ENCODE measurements at regions not wholly inside any gene's neighbourhood (a gene's known extent, or its start where the extent isn't known, plus 50 kb on each side); places are given as distances from the start of the nearest gene placed in this dataset.

DNA sequence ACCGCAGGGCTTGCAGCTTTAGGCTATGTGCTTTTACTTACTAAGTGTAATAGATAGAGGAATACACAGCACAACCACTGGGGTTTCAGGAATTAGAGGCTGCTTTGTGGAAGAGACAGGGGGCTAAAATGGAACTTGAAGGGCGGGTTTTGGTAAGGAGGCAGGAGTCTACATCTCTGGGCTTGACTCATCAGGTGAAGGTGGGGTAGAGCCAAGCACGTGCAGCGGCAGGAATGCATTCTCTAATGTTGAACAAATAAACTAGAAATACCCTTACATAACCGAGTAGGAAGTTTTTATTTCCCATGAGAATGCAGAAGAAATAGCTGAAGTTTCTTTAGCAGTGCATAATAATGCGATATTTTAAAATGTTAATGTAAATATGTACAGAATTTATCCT lies 673.8 kb upstream of the SALL3 start:
- no peak for DNase-seq

DNA sequence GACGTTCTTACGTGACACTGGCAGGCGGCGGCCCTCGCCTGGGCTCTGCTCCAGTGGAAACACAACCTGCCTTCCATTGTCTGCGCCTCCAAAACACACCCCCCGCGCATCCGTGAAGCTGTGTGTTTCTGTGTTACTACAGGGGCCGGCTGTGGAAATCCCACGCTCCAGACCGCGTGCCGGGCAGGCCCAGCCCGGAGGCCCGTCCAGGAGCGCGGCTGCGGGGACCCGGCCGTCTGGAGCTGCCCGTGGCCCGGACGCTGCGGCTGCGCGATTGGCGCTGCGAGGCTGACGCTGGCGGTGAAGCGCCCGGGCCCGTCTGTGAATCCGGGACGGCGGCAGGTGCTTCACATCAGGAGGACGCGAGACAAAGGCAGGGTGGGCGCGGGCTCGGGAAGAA lies 670.3 kb upstream of the SALL3 start:
- DNase-seq = no peak

DNA sequence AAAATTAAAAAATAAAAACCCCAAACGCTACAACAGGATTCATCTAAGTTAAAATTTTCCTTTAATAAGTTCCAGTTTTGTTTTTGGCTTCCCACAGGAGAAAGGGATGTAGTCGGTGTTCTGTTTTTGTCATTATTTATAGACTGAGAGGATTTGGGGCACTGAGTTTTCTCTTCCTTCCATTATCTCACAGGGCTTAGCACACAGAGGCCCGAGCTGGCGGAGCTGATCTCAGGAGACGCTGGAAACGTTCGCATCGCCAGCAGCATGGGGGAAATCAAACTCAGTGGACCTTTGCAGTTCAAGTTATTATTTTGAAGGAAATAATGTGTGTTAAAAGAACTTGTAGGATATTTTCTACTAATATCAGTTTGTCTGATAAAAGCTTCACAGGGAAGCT lies 669.7 kb upstream of the SALL3 start:
- DNase-seq = no peak

DNA sequence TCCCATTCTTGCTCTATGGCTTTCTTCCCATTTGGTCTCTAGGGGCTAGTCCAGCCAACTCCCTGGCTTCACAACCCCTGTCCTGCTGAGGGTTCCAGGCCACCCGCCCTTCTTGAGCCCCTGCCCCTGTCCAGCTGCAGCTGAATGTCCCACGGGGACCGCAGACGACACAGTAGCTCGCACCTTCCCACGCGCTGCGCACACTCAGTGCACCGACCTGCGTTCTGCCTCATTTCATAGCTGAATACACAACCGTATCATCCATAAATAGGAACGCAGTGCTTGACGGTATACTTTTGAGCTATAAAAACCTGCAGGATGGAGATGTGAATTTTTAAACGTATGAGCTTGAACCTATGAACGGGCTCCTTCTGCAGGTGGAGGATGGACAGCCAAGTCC lies 660.4 kb upstream of the SALL3 start:
- no peak for DNase-seq

DNA sequence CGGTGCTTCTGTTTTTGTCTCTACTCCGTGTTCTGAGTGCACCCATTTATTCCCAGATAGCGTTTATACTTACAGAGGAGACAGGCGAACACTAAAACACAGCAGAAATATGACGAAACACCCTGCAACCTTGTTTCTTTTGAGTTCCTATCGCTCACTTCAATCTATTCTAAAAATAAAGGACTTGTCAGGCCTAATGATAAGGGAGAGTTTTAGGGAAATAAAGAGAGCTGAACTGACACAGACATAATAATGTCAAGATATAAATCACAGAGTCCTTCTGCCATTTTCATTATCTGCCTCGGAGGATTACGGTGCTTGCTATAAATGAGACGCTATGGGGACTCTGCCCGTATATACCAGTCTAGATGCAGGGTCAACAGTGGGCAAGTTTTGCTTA lies 659.7 kb upstream of the SALL3 start:
- DNase-seq = no peak

DNA sequence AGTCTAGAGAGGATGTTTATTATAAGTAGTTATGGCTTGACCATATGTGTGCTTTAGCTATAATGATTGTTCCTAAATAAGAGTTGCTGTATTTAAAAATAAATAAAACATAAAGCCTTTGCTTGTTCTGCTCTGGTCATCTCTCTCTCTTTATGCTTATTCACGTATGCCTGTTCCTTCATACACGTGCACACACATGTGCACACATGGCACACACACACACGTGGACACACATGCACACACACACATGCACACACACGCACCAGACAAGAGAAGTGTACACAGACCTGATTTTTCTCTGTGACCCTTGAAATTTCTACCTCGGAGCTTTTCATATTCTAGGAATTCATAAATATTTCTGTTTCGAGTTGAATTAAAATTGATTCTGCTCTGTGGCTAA lies 658.2 kb upstream of the SALL3 start:
- no peak for DNase-seq

DNA sequence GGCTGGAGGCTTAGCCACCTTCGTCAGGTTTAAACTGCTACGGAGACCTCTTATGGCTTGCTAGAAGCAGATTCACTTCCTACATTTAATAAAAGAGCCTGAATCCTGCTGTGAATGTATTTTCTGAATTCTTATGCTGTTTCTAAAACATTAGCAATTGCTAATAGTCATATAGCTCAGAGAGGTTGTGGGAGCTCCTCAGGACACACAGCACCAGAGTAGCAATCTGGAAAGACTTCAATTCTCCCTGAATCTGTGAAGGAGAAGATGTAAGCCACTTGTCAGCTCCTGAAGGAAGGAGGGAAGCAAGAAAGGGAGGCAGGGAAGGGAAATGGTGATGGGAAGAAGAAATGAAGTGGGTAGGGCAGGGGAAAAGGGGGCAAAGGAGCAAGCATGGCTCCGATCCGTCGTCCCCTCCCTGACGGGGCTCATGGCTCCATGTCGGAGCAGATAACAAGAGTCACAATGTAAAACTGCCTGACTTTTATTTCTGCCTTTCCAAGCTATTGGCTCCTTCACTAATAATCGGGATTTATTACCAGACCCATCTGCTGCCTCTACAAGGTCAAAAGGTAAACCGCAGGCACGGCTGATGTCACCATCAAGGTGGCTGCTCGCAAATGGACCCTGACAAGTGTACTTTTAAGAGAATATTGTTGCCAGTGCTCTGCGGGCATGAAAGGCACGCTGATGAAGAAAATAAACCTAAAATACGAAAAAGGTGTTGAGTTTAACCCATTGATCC lies 656.0 kb upstream of the SALL3 start:
- DNase-seq = no peak

DNA sequence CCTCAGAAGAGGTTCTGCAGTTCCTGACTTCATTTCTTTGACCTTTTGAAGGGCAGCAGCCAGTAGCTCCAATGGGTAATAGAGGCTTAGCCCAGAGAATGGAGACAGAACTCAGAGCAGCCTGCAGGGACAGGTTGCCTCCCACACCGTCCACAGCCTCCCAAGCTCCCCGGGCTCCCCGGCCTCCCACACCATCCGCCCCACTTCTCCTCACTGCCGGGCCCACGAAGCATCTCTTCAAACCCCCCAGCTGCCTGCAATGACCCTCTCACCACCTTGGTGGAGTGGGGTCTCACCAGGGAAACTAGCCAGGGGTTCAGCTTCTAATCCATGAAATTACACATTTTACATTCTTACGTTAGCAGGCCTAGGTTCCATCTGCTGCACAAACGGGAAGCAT lies 652.0 kb upstream of the SALL3 start:
- no peak for DNase-seq

DNA sequence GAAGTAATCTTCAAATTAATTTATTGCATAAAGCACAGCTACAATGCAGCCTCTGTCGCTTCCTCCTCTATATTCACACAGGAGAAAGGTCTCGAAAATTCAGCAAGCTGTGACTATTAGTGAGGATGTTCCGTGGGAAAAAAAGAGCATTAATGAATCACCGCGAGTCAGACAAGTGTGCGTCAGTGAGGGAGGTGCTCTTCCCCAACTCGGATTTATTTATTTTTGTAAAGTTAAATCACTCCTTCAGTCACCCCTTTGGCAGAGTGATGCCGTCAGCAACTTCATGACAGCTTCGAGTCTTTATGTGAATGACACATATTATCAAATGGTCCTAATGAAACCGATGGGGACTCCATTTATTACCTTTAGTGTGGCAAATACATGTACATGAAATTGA lies 648.9 kb upstream of the SALL3 start:
- no peak for DNase-seq

DNA sequence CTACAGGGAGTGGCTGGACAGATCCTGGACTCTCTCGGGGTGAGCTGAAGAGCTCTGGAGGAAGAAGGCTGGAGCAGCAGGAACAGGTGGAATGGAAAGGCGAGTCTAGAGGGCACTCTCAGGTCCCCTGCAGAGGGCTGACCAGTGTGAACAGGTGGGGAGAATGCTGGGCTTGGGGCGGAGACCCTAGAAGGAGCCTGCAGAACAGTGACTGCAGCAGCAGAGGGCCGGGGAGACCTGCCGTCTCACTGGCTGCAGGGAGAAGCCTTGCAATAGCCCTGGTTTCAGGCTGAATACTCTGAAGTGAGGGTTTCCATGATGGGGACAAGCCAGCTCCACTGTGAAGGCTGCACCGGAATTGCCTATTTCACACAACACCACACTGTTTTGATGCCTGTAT lies 626.7 kb upstream of the SALL3 start:
- no peak for DNase-seq

DNA sequence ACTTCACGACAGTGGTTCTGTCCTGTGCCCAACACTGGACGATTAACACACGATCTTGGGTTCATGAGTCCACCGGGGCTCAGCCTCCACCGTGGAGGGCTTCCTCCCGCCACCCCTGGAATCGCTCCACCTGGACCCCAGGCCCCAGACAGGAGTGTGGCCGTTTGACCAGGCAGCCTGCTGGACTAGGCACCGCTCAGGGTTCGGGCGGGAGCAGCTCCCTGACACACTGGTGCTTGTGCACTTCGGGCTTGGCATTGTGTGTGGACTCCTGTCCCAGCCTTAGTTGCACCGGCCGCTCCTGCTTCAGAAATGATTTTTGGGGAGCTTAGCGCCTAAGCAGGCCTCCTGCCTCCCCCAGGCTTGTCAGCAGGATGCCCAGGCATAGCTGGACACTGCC lies 617.4 kb upstream of the SALL3 start:
- no peak for DNase-seq

DNA sequence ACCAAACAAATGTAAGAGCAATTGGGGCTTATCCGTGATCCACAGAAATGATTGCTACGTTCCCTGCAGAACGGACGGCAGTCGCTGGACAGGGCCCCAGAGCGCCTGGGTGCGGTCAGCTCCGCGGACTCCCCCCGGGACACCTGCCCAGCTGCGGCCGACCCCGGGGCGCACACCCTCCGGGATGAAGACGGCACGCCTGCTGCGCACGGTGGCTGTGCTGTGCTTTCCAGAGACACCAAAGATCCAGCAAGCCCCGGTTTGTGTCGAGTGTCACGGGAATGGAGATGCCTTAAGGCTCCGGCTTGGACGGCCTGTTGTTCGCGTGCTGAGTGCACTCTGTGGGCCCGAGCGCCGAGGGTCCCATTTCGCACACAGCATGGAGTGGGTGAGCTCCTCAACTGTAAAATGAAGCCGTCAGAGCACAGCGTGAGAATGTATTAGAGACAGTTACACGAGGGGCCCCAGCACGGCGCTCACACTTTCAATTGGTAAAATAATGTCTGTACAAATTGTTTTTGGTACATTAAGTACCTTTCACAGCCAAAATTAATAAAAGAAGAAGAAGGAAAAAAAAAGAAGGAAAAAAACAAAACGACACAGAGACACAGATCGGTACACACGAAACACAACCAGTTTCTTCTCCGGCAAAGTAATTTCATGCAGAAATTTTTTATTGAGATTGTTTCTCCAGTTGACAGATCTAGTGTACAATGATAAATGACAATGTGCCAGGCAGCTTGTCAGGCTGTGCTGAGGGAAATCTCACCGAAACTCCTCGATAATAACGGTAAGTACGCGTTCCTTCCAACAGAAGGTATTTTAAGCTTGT lies 615.8 kb upstream of the SALL3 start:
- DNase-seq = no peak

DNA sequence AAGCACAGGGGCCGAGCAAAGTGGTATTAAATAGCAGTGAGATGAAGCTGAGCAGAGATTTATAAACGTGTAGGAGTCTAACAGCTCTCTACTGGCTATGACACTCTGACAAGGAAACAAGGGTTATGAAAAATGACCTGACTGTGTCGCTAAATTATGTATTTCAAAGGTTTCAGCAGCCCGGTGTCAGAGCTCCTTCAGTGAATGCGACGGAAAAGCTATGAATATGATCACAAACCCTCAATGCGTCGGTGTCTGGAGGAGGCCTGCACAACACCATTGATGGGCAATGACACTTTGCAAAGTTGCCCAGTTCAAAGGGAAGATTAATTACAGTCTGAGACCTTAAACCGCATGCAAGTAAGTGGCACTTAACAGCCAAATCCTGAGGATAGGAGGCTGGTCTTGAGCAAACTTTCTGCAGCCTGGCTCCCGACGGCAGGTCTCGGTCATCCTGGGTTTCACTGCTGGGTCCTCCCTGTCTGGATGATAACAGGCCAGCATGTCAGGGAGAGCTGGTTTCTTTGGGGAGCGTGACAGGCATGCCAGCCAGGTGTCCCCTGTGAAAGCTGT lies 615.1 kb upstream of the SALL3 start:
- no peak for DNase-seq

DNA sequence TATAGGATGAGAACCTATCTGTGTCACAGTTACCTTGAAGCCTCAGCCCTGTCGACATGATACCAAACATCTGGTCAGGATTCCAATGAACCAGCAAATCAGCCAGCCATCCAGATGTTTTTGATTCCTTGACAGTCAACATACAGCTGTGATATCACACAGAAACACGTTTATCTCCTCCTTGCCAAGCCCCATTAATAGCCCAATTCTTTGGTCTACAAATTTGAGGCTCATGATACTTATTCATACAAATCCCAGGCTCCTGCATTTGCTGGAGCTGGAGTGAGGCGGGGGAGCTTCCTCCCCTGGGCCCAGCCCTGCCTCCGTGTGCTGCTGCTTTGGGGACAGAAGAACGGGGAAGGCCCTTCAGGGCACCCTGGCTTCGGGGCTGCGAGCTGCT lies 611.6 kb upstream of the SALL3 start:
- no peak for DNase-seq

DNA sequence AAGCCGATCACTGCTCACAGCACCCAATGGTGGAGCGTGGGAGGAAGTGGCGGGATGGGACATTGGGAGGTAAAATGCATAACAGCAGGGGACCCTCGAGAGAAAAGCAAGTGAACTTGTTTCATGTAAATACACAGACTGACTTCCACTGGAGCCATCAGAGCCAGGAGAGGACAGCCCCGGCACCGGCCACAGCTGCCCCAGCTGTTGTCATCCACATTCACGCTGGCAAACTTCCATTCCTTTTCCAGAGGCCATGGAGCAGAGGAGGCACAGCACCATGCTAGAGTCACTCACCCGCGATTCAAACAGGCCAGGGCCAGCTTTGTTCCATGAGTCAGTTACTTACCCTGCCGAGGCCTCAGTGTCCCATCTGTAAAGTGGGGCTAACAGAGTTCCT lies 610.9 kb upstream of the SALL3 start:
- DNase-seq = no peak

DNA sequence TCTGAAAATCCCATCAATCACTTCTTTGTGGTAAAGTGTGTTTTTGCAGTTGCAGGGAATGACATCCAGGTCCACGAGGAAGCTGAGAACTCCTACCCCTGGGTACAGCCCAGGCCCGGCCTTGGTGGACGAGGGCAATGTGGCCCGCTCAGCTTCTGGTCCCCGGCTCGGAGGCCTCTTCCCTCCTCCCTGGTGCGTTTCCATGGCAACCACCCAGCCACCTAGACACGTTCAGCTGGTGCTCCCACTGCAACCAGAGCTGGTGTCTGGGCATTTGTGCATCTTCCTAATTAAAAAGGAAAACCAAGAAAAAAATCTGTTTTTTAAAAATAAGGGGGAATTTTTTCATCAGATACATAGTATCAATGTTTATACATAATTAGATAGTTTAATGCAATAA lies 603.6 kb upstream of the SALL3 start:
- no peak for DNase-seq

DNA sequence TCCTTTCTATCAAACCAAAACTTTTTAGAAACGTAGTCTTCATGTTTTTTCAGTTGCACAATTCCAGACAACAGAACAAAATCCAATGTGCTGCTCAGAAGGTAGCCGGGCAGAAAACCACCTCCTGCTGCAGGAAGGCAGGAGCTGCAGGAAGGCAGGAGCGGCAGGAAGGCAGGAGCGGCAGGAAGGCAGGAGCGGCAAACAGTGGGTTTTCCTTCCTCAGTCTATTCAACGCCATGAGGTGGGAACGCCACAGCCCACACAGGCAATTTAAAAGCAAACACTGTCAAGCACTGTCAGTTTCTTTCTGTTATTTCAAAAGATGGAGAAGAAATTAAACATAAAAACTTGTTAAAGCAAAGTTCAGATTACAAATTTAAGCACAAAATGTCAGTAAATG lies 601.2 kb upstream of the SALL3 start:
- DNase-seq = no peak

DNA sequence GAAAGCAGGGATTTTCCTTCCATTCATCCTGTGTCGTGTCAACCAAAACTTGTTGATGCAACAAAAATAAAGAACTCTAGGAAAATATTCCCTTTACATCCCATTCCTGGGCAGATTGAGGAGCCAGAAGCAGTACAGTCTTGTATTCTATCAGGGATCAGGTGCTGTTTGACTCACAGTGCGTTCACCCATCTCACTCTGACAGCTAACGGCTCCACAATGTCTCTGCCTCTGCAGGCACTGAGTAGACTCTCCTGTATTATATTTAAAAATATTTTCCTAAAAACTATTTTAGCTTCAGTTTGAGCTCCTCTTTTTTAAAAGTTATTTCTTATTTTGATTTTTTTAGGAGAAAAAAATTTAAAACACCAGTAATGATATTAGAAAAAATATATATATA lies 600.6 kb upstream of the SALL3 start:
- DNase-seq = no peak

DNA sequence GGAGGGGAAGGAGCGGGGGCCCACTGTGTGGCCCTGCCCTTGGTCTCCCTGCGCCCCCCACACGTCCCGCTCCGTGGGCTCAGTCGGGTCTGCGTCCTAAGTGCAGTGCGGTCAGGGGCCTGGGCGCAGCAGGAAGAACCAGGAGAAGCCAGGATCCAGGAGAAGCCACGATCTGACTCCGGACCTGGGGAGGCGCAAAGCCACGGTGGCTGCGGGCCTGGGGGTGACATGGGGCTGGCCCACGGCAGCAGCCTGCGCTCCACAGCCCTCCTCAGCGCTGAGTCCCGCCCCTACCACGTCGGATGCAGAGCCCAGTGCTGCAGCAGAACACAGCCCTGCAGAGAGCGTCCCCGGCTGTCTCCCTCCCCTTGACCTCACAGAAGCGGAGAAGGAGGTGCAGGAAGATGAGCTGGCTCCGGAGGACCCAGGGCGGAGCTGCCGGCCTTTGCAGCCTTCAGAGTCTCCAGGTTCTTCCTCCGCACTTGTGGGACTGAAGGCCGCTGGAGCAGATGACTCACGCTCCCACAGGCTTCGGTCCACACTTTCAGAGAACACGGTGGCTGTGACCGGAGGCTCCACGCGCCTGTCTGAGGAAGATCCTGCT lies 589.2 kb upstream of the SALL3 start:
- no peak for DNase-seq

DNA sequence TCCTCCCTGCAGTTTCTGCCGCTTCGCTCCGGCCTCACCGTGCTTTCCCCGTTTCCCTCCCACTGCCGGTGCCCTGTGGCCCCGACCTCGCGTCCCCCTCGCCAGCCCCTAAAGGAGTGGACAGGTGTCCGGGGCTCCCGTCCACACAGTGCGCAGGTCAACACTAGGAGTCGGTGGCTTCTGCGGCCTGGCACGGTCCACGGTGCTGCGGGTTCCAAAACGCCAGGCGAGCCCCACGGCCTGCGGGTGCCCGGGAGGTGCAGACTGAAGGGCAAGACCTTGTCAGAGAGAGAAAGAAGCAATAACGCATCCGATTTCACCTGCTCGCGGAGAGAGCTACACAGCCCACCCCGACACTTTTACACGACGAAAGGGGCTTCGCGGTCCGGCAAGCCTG lies 588.7 kb upstream of the SALL3 start:
- no peak for DNase-seq

DNA sequence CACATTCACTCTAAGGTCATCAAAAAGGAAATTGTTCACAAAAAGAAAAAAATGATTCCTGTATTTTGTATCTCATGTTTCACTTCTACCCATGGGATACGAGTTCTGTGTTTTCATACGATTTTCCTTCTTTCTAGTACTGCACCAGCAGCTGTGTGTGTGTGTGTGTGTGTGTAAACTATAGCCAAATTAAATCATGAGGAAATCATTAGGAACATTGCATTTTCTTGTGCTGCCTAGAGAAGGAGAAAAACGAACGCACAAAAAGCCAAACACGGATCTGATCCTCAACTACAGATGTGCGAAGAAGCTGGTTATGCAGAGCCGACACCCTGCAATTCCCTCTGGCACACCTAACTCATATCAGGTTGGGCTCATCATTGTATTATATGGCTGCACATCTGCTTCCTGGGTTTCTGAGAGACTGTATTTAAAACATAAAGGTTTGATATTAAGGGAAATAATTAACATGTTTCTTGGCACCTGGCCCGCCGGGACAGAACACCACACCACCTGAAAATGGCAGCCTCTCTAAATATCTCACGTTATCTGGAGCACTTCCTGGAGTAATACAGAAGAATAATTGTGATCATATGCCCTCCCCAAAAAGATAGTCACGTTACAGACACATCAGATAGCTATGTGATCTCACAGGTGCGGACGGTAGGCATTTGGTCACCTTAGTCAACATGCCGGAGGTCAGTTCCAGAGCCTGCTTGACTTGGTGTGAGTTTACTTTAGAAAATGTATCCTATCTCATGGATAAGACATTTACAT lies 586.3 kb upstream of the SALL3 start:
- DNase-seq = no peak

DNA sequence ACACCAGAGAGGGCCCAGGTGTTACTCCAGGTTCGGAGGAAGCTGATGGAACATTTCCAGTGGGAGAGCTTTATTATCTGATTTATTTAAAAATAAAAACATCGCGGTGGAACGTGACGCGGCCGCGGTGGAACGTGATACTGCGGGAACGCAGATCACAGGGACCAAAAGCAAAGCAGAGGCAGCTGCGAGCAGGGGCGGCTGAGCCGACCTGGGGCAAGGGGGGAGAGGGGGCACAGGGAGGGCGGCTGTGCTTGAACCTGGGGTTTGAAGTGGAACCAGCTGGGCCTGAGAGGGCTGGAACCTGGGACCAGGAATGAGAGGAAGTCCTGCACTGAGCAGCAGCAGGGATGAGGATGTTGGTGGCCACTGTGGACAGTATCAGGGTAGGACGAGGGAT lies 583.5 kb upstream of the SALL3 start:
- no peak for DNase-seq

DNA sequence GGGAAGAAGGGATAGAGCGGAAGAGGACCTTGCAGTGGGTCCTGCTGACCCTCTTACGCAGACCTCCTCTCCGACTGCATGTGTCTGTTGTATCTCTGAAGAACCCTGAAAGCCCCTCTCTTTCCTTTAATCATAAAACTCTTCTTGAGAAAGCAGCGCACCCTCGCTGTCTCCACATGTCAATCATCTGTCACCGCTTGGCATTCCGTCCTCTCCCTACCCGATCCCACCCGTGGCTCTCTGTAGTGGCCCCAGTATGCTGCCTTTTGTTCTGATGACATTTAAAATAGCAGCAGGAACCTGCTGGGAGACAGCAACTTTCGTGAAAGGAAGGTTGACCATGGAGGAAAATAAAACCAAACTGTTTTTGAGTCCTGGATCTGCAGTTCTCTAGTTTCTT lies 582.9 kb upstream of the SALL3 start:
- no peak for DNase-seq
